GM12878 (cell line): ENCODE measurements at regions not wholly inside any gene's neighbourhood (a gene's known extent, or its start where the extent isn't known, plus 50 kb on each side); places are given as distances from the start of the nearest gene placed in this dataset.

Source experiments
- ATAC-seq: fragments of 200-7000 bp; cut with Tn5 transposase; 3 replicates; pipeline ENCODE4 v1.9.1; 2020; ENCODE audit warnings: mild to moderate bottlenecking, moderate library complexity
- BruUV-seq: library from RNA; stranded (reverse); fragments of 400-500 nt; replicated peaks from 2 replicates; lab custom pipeline; 2021; lab: Mats Ljungman, UMichigan
- CTCF ChIA-PET: fragments of 300-600 bp; sonication (Branson Sonifier 250); formaldehyde crosslinking; extraction: SDS; loops from one replicate; lab custom pipeline; 2021; ENCODE audit warnings: inconsistent platforms; lab: Yijun Ruan, JAX
- POLR2A ChIA-PET: fragments of 350-600 bp; formaldehyde crosslinking; extraction: SDS; loops from one replicate; lab custom pipeline; 2021; ENCODE audit warnings: inconsistent platforms; lab: Charles Lee
- RAD21 ChIA-PET: fragments of 300-600 bp; sonication (Branson Sonifier 250); formaldehyde crosslinking; loops from one replicate; lab custom pipeline; 2023; ENCODE audit warnings: antibody characterized with exemption; ENCODE audit not compliant: unreplicated experiment; lab: Charles Lee
- SMC1A ChIA-PET: fragments of 300-600 bp; sonication (Branson Sonifier 250); formaldehyde crosslinking; loops from one replicate; lab custom pipeline; 2023; ENCODE audit not compliant: unreplicated experiment, uncharacterized antibody; lab: Charles Lee
- DNase-seq: peaks from one replicate; pipeline ENCODE4 v3.0.0-alpha.2; 2011; ENCODE audit warnings: low read depth, low spot score
- FAIRE-seq: peaks from 3 replicates; lab custom pipeline; 2011; peaks lifted over from hg19 to GRCh38; lab: Jason Lieb, UNC
- H2AFZ ChIP-seq: 2 replicates; pipeline ENCODE4 v1.6.0; 2011; ENCODE audit warnings: low read depth, low read length, control low read depth; ENCODE audit not compliant: control insufficient read depth
- H3K27ac ChIP-seq: 2 replicates; pipeline ENCODE4 v1.5.1; 2011; ENCODE audit warnings: control low read depth; ENCODE audit not compliant: control insufficient read depth, insufficient read depth
- H3K27me3 ChIP-seq, 2 experiments: replicated peaks in 1 of 2; 2 replicates each; pipeline versions ENCODE4 v1.6.0 to v1.6.1; 2011; ENCODE audit warnings: low read length in 1 of 2; ENCODE audit not compliant: control insufficient read depth in 2 of 2, insufficient read depth in 2 of 2
- H3K36me3 ChIP-seq, 2 experiments: 2 replicates each; pipeline ENCODE4 v1.5.1; 2011; ENCODE audit warnings: low read length in 1 of 2; ENCODE audit not compliant: control insufficient read depth in 2 of 2, insufficient read depth in 2 of 2
- H3K4me1 ChIP-seq: 2 replicates; pipeline ENCODE4 v1.6.1; 2011; ENCODE audit warnings: mild to moderate bottlenecking, low read length, moderate library complexity, mixed read lengths; ENCODE audit not compliant: control insufficient read depth, insufficient read depth
- H3K4me2 ChIP-seq: 2 replicates; pipeline ENCODE4 v1.6.0; 2011; ENCODE audit warnings: control low read depth; ENCODE audit not compliant: control insufficient read depth, insufficient read depth
- H3K4me3 ChIP-seq: fragments of 200-600 bp; sonication (generic); 2 replicates; pipeline ENCODE4 v1.5.1; 2016
- H3K79me2 ChIP-seq: 2 replicates; pipeline ENCODE4 v1.6.0; 2011; ENCODE audit warnings: low read length; ENCODE audit not compliant: control insufficient read depth, insufficient read depth
- H3K9ac ChIP-seq: 2 replicates; pipeline ENCODE4 v1.8.0; 2011; ENCODE audit warnings: low read length, control low read depth, mixed read lengths; ENCODE audit not compliant: control insufficient read depth, insufficient read depth
- H3K9me3 ChIP-seq: replicated peaks from 3 replicates; pipeline ENCODE4 v1.5.1; 2011; ENCODE audit warnings: mild to moderate bottlenecking, low read length; ENCODE audit not compliant: control insufficient read depth, insufficient read depth
- H4K20me1 ChIP-seq: 2 replicates; pipeline ENCODE4 v1.6.0; 2011; ENCODE audit not compliant: control insufficient read depth, insufficient read depth
- ESRRA ChIP-seq: IDR thresholded peaks from 2 replicates; pipeline ENCODE4 v1.6.1; 2012; ENCODE audit warnings: mild to moderate bottlenecking, low read length, improper control_type of control experiment
- HCFC1 ChIP-seq: fragments of 150-350 bp; IDR thresholded peaks from 2 replicates; pipeline ENCODE4 v1.6.1; 2014; ENCODE audit warnings: low read length
- HDAC6 ChIP-seq: fragments of 200-600 bp; sonication (generic); IDR thresholded peaks from one replicate; pipeline ENCODE4 v1.8.0; 2017; ENCODE audit warnings: antibody characterized with exemption; ENCODE audit not compliant: unreplicated experiment
- IRF5 ChIP-seq: fragments of 450-650 bp; IDR thresholded peaks from 2 replicates; pipeline ENCODE4 v1.6.1; 2017; ENCODE audit warnings: borderline replicate concordance
- MTA2 ChIP-seq: fragments of 450-650 bp; IDR thresholded peaks from 2 replicates; pipeline ENCODE4 v1.6.1; 2016; ENCODE audit warnings: low read depth, mild to moderate bottlenecking, moderate library complexity
- PML ChIP-seq: IDR thresholded peaks from 2 replicates; pipeline ENCODE4 v1.6.1; 2012; ENCODE audit warnings: low read length, inconsistent platforms
- RB1 ChIP-seq: fragments of 450-650 bp; formaldehyde crosslinking; IDR thresholded peaks from 2 replicates; pipeline ENCODE4 v1.6.1; 2017; ENCODE audit warnings: mild to moderate bottlenecking, borderline replicate concordance
- YBX1 ChIP-seq: fragments of 450-650 bp; IDR thresholded peaks from 2 replicates; pipeline ENCODE4 v1.6.1; 2016; ENCODE audit warnings: antibody characterized with exemption
- ZNF207 ChIP-seq: fragments of 450-650 bp; IDR thresholded peaks from 2 replicates; pipeline ENCODE4 v1.6.1; 2014; ENCODE audit warnings: antibody characterized with exemption, mild to moderate bottlenecking, borderline replicate concordance
- WGBS: methylation state at CpG from one replicate; pipeline ENCODE4 v1.1.6; 2016; ENCODE audit warnings: low lambda C conversion rate; ENCODE audit not compliant: insufficient replicate concordance, insufficient coverage; ENCODE audit errors: missing lambda C conversion rate; 5-methylcytosine and 5-hydroxymethylcytosine counted together
- in situ Hi-C: fragments of 300-500 bp; cut with MboI; formaldehyde crosslinking; loops from 9 replicates; pipeline ENCODE4 v1.14.3; 2018; ENCODE audit warnings: mixed read lengths
- intact Hi-C: fragments of 100-400 bp; cut with micrococcal nuclease; formaldehyde crosslinking; loops from one replicate; pipeline ENCODE4 v1.14.2; 2022; ENCODE audit not compliant: unreplicated experiment

GRCh38 chr2:105681927-105682326 is 62.8 kb upstream of the NCK2 start (continued):
- TF ChIP-seq ESRRA, result no peak
- no peak for TF ChIP-seq PML

- Histone ChIP-seq H3K79me2 (no peaks in the 10 kb centered on the region), H3K27ac (no peak overlapping the region), H3K9me3 (no peaks in the 10 kb centered on the region), H3K9ac (no peak overlapping the region), H2AFZ (no peak overlapping the region), H3K4me3 (no peak overlapping the region), H3K27me3 (no peaks in the 10 kb centered on the region; a peak in 2 of 4 replicates), H3K4me2 (no peak overlapping the region), H3K36me3 (no peaks in the 10 kb centered on the region), H4K20me1 (no peaks in the 10 kb centered on the region), H3K4me1 (no peaks in the 10 kb centered on the region)
- ATAC-seq (no peak), DNase-seq (no peak), FAIRE-seq (no peak)
- RAD21 ChIA-PET, result no interaction called here
- intact Hi-C loops, result no loop called here
- in situ Hi-C loops, result no loop called here
- CTCF ChIA-PET, result no interaction called here
- no TSS peak for BruUV-seq
- TF ChIP-seq HDAC6 (no peak), HCFC1 (no peak), IRF5 (no peak), MTA2 (no peak), RB1 (no peak), YBX1 (no peak), ZNF207 (no peak)
- SMC1A ChIA-PET, result no interaction called here
- WGBS, result 25% methylated on average over 7 of the region's 7 CpGs
- POLR2A ChIA-PET, result interaction anchor here (0.6 kb wide), 1 partner anchor 32 kb away, joined by 3 read pairs; no protein-coding TSS in a partner anchor
These were observed 64.4 kb upstream of the NCK2 start for GRCh38 chr2:105680357-105680756.
